Endothelial cell (in vitro differentiated cells): ENCODE measurements at regions not wholly inside any gene's neighbourhood (a gene's known extent, or its start where the extent isn't known, plus 50 kb on each side); places are given as distances from the start of the nearest gene placed in this dataset.

Source experiments
- DNase-seq: peaks from one replicate; pipeline ENCODE4 v3.0.0; 2021; ENCODE audit warnings: low spot score
- H3K27ac Mint-ChIP-seq: one replicate; pipeline ENCODE4 v1.8.0; 2021; ENCODE audit warnings: mixed read lengths, inconsistent platforms; ENCODE audit not compliant: unreplicated experiment
- H3K27me3 Mint-ChIP-seq: one replicate; pipeline ENCODE4 v1.8.0; 2021; ENCODE audit warnings: mild to moderate bottlenecking, moderate library complexity, mixed read lengths, inconsistent platforms; ENCODE audit not compliant: unreplicated experiment
- H3K36me3 Mint-ChIP-seq: one replicate; pipeline ENCODE4 v1.8.0; 2021; ENCODE audit warnings: mild to moderate bottlenecking, low read depth, mixed read lengths, inconsistent platforms; ENCODE audit not compliant: unreplicated experiment
- H3K4me1 Mint-ChIP-seq: one replicate; pipeline ENCODE4 v1.8.0; 2021; ENCODE audit warnings: mild to moderate bottlenecking, mixed read lengths, inconsistent platforms; ENCODE audit not compliant: unreplicated experiment
- H3K4me3 Mint-ChIP-seq: one replicate; pipeline ENCODE4 v1.8.0; 2021; ENCODE audit warnings: mild to moderate bottlenecking, mixed read lengths, inconsistent platforms; ENCODE audit not compliant: unreplicated experiment
- H3K9me3 Mint-ChIP-seq: one replicate; pipeline ENCODE4 v1.8.0; 2021; ENCODE audit warnings: mixed read lengths, inconsistent platforms; ENCODE audit not compliant: unreplicated experiment
- TF ChIP-seq, protein P1 (sequence below): fragments of 200-600 bp; sonication (generic); IDR thresholded peaks from one replicate; pipeline ENCODE4 v1.5.0; 2021; ENCODE audit warnings: antibody characterized with exemption; ENCODE audit not compliant: unreplicated experiment

DNA sequence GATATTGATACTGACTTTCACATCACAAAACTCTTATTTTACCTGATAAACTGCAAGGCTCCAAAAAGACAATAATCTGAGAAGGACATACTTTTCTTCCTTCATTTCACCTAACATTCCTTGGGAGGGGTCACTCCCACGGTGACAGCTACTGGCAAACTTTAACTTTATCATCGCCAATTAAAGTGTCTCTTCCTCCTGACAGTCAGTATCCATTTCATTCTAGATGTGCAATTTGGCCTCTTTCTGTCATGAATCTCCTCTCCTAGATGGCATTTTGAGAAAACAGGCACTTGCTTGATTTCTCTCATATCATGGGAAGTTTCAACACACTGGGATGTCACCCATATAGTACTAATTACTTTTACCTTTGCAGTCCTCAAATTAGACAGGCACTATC, 413.5 kb upstream of the CCNG1 start:
- Mint-ChIP-seq H3K9me3 (no peaks in the 10 kb centered on the region), H3K27ac (no peak overlapping the region), H3K4me1 (no peaks in the 10 kb centered on the region), H3K27me3 (no peaks in the 10 kb centered on the region), H3K4me3 (no peak overlapping the region), H3K36me3 (no peaks in the 10 kb centered on the region)
- TF ChIP-seq, protein P1, sequence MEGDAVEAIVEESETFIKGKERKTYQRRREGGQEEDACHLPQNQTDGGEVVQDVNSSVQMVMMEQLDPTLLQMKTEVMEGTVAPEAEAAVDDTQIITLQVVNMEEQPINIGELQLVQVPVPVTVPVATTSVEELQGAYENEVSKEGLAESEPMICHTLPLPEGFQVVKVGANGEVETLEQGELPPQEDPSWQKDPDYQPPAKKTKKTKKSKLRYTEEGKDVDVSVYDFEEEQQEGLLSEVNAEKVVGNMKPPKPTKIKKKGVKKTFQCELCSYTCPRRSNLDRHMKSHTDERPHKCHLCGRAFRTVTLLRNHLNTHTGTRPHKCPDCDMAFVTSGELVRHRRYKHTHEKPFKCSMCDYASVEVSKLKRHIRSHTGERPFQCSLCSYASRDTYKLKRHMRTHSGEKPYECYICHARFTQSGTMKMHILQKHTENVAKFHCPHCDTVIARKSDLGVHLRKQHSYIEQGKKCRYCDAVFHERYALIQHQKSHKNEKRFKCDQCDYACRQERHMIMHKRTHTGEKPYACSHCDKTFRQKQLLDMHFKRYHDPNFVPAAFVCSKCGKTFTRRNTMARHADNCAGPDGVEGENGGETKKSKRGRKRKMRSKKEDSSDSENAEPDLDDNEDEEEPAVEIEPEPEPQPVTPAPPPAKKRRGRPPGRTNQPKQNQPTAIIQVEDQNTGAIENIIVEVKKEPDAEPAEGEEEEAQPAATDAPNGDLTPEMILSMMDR, result no peak
- no peak for DNase-seq

DNA sequence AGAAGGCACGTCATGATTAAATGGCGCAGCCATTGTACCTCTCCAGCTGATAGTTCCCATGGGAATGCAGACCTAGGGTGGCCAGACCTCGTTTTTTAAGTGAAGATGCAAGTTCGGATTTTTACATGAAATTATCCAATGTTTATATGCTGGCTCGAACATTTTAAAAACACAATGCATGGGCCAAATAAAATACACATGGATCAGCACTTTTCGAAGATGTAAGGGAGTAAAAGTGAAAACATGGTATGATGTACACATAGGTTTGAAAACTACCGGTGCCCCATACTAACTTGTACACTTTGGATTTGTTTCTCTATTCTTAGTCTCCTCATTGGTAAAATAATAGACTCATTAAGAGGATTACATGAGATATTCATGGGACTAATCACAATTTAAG, 412.5 kb upstream of the CCNG1 start:
- no peak for DNase-seq
- TF ChIP-seq, protein P1, result no peak
- Mint-ChIP-seq H3K27me3 (no peaks in the 10 kb centered on the region), H3K9me3 (no peaks in the 10 kb centered on the region), H3K4me1 (no peaks in the 10 kb centered on the region), H3K36me3 (no peaks in the 10 kb centered on the region), H3K4me3 (no peak overlapping the region), H3K27ac (no peak overlapping the region)

DNA sequence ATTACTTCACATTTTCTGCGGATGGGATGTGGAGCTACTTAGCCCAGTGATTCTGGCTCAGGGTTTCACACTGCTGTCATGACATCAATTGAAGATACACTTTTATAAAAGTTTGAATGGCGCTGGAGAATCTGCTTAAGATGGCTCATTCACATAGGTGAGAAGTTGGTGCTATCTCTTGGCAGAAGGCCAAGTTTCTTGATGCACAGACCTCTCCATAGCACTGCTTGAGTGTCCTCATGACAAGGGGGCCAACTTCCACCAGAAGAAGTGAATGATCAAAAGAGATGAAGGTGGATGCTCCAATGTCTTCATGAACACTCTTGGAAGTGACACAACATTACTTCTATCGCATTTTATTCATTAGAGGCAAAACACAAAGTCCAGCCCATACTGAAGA, 403.7 kb upstream of the CCNG1 start:
- TF ChIP-seq, protein P1, result no peak
- peaks cover 3% of the 10 kb centered on the region for H3K27me3 Mint-ChIP-seq
- no peak overlapping the region for H3K27ac Mint-ChIP-seq

DNA sequence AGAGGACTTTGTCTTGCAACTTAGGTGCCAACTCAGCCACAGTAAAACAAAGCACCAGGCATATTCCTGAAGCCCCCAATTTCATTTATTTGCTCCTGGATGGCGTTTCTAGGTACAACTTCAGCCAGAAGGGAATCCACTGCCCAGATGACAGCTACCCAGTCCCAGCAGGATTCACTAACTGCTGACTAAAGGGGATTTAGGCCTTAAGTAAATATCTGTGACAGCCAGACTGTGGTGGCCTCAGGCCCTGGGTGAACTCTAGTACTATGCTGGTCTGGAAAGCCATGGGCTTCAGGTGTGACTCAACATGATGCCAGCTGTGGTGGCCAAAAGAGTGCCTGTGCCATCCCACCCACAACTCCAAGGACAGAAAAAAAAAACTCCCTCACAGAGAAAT, 396.1 kb upstream of the CCNG1 start:
- TF ChIP-seq, protein P1, result no peak
- H3K36me3 Mint-ChIP-seq, result no peaks in the 10 kb centered on the region
- no peak overlapping the region for H3K27ac Mint-ChIP-seq
- no peaks in the 10 kb centered on the region for H3K9me3 Mint-ChIP-seq
- DNase-seq, result no peak
- no peaks in the 10 kb centered on the region for H3K4me1 Mint-ChIP-seq
- H3K4me3 Mint-ChIP-seq, result no peak overlapping the region
- H3K27me3 Mint-ChIP-seq, result no peaks in the 10 kb centered on the region

More for the DNA sequence above, 403.7 kb upstream of the CCNG1 start:
- no peaks in the 10 kb centered on the region for H3K4me1 Mint-ChIP-seq
- H3K36me3 Mint-ChIP-seq, result peaks cover 5% of the 10 kb centered on the region
- DNase-seq, result no peak
- peaks cover 4% of the 10 kb centered on the region for H3K9me3 Mint-ChIP-seq
- H3K4me3 Mint-ChIP-seq, result no peak overlapping the region

DNA sequence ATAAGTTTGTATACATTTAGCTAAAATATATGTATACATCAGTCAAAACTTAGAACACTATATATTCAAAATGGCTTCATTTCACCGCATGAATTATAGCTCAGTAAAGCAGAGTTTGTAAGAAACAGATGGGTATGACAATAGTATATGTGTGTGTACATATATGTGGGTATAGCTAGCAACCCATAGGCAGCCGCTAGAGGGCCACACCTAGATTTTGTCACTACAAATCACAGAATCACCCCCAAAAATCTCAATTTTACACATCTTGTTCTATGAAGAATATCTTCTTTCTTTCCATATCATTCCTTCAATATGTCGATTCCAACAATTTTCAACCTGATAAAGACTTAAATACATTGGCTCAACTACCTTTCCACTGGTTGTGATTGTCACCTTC, 357.8 kb upstream of the CCNG1 start:
- Mint-ChIP-seq H3K4me3 (no peak overlapping the region), H3K27ac (no peak overlapping the region), H3K9me3 (no peaks in the 10 kb centered on the region), H3K36me3 (no peaks in the 10 kb centered on the region), H3K27me3 (no peaks in the 10 kb centered on the region), H3K4me1 (no peaks in the 10 kb centered on the region)
- DNase-seq, result peak; percentile 7
- TF ChIP-seq, protein P1, result peak; percentile 38
